ENCODE measurements at regions not wholly inside any gene's neighbourhood (a gene's known extent, or its start where the extent isn't known, plus 50 kb on each side); places are given as distances from the start of the nearest gene placed in this dataset.
"Not testable (repeated sequence)": the region's sequence is repeated elsewhere in the genome, so short reads cannot be mapped to it uniquely, and the experiment has no call there.

DNA sequence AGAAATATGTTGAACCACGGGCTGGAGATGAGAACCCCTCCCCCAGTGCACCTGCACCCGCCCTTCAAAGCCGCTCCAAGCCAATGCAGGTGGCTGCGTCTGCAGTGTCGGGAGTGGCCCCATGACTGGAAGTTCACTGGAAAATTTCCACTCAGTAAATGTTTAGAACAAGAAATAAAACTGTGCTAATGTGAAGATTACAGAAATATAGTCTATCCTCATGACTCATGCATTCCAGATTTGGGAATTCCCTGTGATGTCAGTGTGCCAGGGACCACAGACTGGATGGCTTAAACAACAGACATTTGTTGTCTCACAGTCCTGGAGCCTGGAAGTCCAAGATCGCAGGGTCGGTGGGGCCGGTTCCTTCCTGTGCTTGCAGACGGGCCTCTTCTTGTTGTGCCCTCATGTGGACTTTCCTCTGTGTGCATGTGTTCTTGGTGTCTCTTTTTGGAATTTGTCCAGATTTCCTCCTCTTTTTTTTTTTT, 3967.0 kb upstream of the TPTE start:
- not testable (repeated sequence) for TF ChIP-seq CTCF, POLR2A, POLR2AphosphoS5 (IDR thresholded peaks at IDR 0.05)
